Panc1 (cell line): ENCODE measurements at regions not wholly inside any gene's neighbourhood (a gene's known extent, or its start where the extent isn't known, plus 50 kb on each side); places are given as distances from the start of the nearest gene placed in this dataset.

Experiments used
- ATAC-seq: fragments of 200-7000 bp; cut with Tn5 transposase; 2 replicates; pipeline ENCODE4 v1.9.1; 2020; ENCODE audit warnings: mild to moderate bottlenecking, moderate library complexity
- BruUV-seq: library from RNA; stranded (reverse); fragments of 400-500 nt; replicated peaks from 2 replicates; lab custom pipeline; 2021; lab: Mats Ljungman, UMichigan
- CTCF ChIA-PET: fragments of 300-600 bp; sonication (Branson Sonifier 250); formaldehyde crosslinking; loops from one replicate; lab custom pipeline; 2022; ENCODE audit warnings: antibody characterized with exemption; lab: Charles Lee
- POLR2A ChIA-PET: fragments of 300-600 bp; sonication (Branson Sonifier 250); formaldehyde crosslinking; loops from one replicate; lab custom pipeline; 2022; ENCODE audit warnings: antibody characterized with exemption; lab: Charles Lee
- DNase-seq: peaks from one replicate; pipeline ENCODE4 v3.0.0-alpha.2; 2010; ENCODE audit warnings: low read depth, low spot score
- H3K27ac ChIP-seq: 2 replicates; pipeline ENCODE4 v1.5.1; 2011; ENCODE audit warnings: mild to moderate bottlenecking, low read length, inconsistent platforms
- H3K27me3 ChIP-seq: fragments of 200-500 bp; sonication (Bioruptor generic); 2 replicates; pipeline ENCODE4 v1.6.0; 2014; ENCODE audit warnings: low read length, inconsistent platforms; ENCODE audit not compliant: control insufficient read depth, insufficient read depth
- H3K36me3 ChIP-seq: fragments of 200-500 bp; sonication (Bioruptor generic); 2 replicates; pipeline ENCODE4 v1.5.1; 2014; ENCODE audit warnings: inconsistent platforms, mild to moderate bottlenecking, low read length, moderate library complexity; ENCODE audit not compliant: control insufficient read depth, insufficient read depth
- H3K4me1 ChIP-seq: 2 replicates; pipeline ENCODE4 v1.5.1; 2011; ENCODE audit warnings: inconsistent platforms, mild to moderate bottlenecking, low read length, moderate library complexity; ENCODE audit not compliant: control insufficient read depth, insufficient read depth
- H3K4me3 ChIP-seq, 2 experiments: 2 replicates each; pipeline ENCODE4 v1.5.1; 2011 to 2012; ENCODE audit warnings: low read depth in 2 of 2, low read length in 2 of 2, mild to moderate bottlenecking in 2 of 2, inconsistent platforms in 1 of 2, moderate library complexity in 1 of 2
- H3K9me3 ChIP-seq: fragments of 200-500 bp; sonication (Bioruptor generic); 2 replicates; pipeline ENCODE4 v1.5.1; 2014; ENCODE audit warnings: low read depth, mild to moderate bottlenecking, inconsistent platforms, low read length, moderate library complexity; ENCODE audit not compliant: control insufficient read depth, insufficient read depth
- CTCF ChIP-seq: fragments of 450-650 bp; IDR thresholded peaks from 2 replicates; pipeline ENCODE4 v1.5.1; 2017; ENCODE audit warnings: mild to moderate bottlenecking
- POLR2AphosphoS5 ChIP-seq: IDR thresholded peaks from 2 replicates; pipeline ENCODE4 v1.6.1; 2012; ENCODE audit warnings: mild to moderate bottlenecking, low read depth, low read length, moderate library complexity
- SIN3A ChIP-seq: IDR thresholded peaks from 2 replicates; pipeline ENCODE4 v1.6.1; 2012; ENCODE audit warnings: low read depth, mild to moderate bottlenecking, low read length, moderate library complexity, borderline replicate concordance; ENCODE audit not compliant: insufficient read depth
- TCF7L2 ChIP-seq: IDR thresholded peaks from 2 replicates; pipeline ENCODE4 v1.6.1; 2011; ENCODE audit warnings: mild to moderate bottlenecking, low read depth, low read length, inconsistent platforms
- in situ Hi-C: cut with HindIII; loops from 2 replicates; pipeline ENCODE4 v1.10.0; 2016; ENCODE audit warnings: low sequenced_read_pairs, low pct_unique_long_range_greater_than_20kb
- intact Hi-C: fragments of 100-400 bp; cut with micrococcal nuclease; formaldehyde crosslinking; loops from one replicate; pipeline ENCODE4 v1.10.0; 2022; ENCODE audit not compliant: unreplicated experiment
- TF ChIP-seq, protein P1 (sequence below), 2 experiments: IDR thresholded peaks; 2 replicates each; pipeline ENCODE4 v1.6.1; 2011 to 2012; ENCODE audit warnings: low read depth in 2 of 2, control low read depth in 1 of 2, low read length in 1 of 2, mild to moderate bottlenecking in 1 of 2, moderate library complexity in 1 of 2; ENCODE audit not compliant: insufficient read depth in 1 of 2

DNA sequence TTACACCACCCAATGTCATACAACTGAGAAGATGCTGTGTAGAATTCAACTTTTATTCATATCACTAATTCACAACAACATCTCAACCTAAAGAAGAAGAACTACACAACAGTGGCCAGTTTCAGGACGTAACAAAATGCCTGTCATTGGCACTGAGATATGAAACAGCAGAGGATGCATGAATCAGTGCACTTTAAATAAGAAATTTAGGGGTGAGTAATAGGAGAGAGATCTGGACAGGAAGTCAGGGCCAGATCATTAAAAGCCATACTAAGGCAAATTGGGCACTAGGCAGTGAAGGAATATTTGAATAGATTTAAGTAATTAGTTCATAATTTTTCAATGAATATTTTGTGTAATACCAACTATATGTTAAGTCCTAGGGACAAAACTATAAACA lies 510.5 kb downstream of the PLPP3 start:
- CTCF ChIA-PET: no interaction called here
- Histone ChIP-seq H3K9me3 (no peaks in the 10 kb centered on the region), H3K36me3 (no peaks in the 10 kb centered on the region), H3K4me1 (no peaks in the 10 kb centered on the region), H3K27me3 (no peaks in the 10 kb centered on the region), H3K4me3 (no peak overlapping the region), H3K27ac (no peak overlapping the region)
- no peak for ATAC-seq
- DNase-seq: no peak
- intact Hi-C loops (no loop called here), in situ Hi-C loops (no loop called here)
- no TSS peak for BruUV-seq
- POLR2A ChIA-PET: no interaction called here
- TF ChIP-seq, protein P1, sequence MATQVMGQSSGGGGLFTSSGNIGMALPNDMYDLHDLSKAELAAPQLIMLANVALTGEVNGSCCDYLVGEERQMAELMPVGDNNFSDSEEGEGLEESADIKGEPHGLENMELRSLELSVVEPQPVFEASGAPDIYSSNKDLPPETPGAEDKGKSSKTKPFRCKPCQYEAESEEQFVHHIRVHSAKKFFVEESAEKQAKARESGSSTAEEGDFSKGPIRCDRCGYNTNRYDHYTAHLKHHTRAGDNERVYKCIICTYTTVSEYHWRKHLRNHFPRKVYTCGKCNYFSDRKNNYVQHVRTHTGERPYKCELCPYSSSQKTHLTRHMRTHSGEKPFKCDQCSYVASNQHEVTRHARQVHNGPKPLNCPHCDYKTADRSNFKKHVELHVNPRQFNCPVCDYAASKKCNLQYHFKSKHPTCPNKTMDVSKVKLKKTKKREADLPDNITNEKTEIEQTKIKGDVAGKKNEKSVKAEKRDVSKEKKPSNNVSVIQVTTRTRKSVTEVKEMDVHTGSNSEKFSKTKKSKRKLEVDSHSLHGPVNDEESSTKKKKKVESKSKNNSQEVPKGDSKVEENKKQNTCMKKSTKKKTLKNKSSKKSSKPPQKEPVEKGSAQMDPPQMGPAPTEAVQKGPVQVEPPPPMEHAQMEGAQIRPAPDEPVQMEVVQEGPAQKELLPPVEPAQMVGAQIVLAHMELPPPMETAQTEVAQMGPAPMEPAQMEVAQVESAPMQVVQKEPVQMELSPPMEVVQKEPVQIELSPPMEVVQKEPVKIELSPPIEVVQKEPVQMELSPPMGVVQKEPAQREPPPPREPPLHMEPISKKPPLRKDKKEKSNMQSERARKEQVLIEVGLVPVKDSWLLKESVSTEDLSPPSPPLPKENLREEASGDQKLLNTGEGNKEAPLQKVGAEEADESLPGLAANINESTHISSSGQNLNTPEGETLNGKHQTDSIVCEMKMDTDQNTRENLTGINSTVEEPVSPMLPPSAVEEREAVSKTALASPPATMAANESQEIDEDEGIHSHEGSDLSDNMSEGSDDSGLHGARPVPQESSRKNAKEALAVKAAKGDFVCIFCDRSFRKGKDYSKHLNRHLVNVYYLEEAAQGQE (IDR thresholded peaks at IDR 0.05; ENCODE audit: insufficient read depth in 1 of 2, low read depth in 2 of 2, low read length in 1 of 2): no peak
- TF ChIP-seq SIN3A (no peak), TCF7L2 (no peak), POLR2AphosphoS5 (no peak), CTCF (no peak)

GRCh38 chr1:56068210-56068609 lies 511.2 kb downstream of the PLPP3 start:
- CTCF ChIA-PET: no interaction called here
- Histone ChIP-seq H3K36me3 (no peaks in the 10 kb centered on the region), H3K9me3 (no peaks in the 10 kb centered on the region), H3K27ac (no peak overlapping the region), H3K27me3 (no peaks in the 10 kb centered on the region), H3K4me1 (no peaks in the 10 kb centered on the region), H3K4me3 (no peak overlapping the region)
- no peak for DNase-seq
- no peak for ATAC-seq
- BruUV-seq: no TSS peak
- in situ Hi-C loops: no loop called here
- POLR2A ChIA-PET: no interaction called here
- intact Hi-C loops: no loop called here
- TF ChIP-seq, protein P1 (IDR thresholded peaks at IDR 0.05; ENCODE audit: insufficient read depth in 1 of 2, low read depth in 2 of 2, low read length in 1 of 2): no peak
- TF ChIP-seq TCF7L2 (no peak), CTCF (no peak), SIN3A (no peak)
